ENCODE measurements at regions not wholly inside any gene's neighbourhood (a gene's known extent, or its start where the extent isn't known, plus 50 kb on each side); places are given as distances from the start of the nearest gene placed in this dataset.

GRCh38 chr2:175834477-175834876 lies 167.6 kb downstream of the LNPK start:
- Histone ChIP-seq H3K4me1 (no peaks in the 10 kb centered on the region), H3K4me3 (no peak overlapping the region), H3K27ac (no peak overlapping the region), H3K27me3 (no peaks in the 10 kb centered on the region), H3K9me3 (no peaks in the 10 kb centered on the region), H3K36me3 (no peaks in the 10 kb centered on the region)
- DNase-seq: no peak
- intact Hi-C loops (cut with DNase I; ENCODE audit: low total_unique reads): no loop called here
- no peak for TF ChIP-seq CTCF (IDR thresholded peaks at IDR 0.05)
- no peak for TF ChIP-seq POLR2A (IDR thresholded peaks at IDR 0.05)

GRCh38 chr2:175832866-175833265 lies 169.2 kb downstream of the LNPK start:
- no peak for DNase-seq
- H3K4me3 ChIP-seq: no peak overlapping the region
- TF ChIP-seq CTCF (IDR thresholded peaks at IDR 0.05): no peak
- no peak for TF ChIP-seq POLR2A (IDR thresholded peaks at IDR 0.05)
- no peaks in the 10 kb centered on the region for H3K4me1 ChIP-seq
- intact Hi-C loops (cut with DNase I; ENCODE audit: low total_unique reads): no loop called here
- H3K36me3 ChIP-seq: no peaks in the 10 kb centered on the region
- H3K9me3 ChIP-seq: no peaks in the 10 kb centered on the region
- H3K27me3 ChIP-seq: no peaks in the 10 kb centered on the region
- no peak overlapping the region for H3K27ac ChIP-seq

- Histone ChIP-seq H3K4me1 (no peaks in the 10 kb centered on the region), H3K9me3 (no peaks in the 10 kb centered on the region), H3K4me3 (no peak overlapping the region), H3K27me3 (no peaks in the 10 kb centered on the region), H3K27ac (no peak overlapping the region), H3K36me3 (no peaks in the 10 kb centered on the region)
- TF ChIP-seq POLR2A (IDR thresholded peaks at IDR 0.05) (no peak), CTCF (IDR thresholded peaks at IDR 0.05) (no peak)
- intact Hi-C loops (cut with DNase I; ENCODE audit: low total_unique reads): no loop called here
- no peak for DNase-seq
Observed at GRCh38 chr2:175829741-175830140, 172.3 kb downstream of the LNPK start.

GRCh38 chr2:175827856-175828255 lies 174.2 kb downstream of the LNPK start:
- no peak for DNase-seq
- TF ChIP-seq POLR2A (IDR thresholded peaks at IDR 0.05) (no peak), CTCF (IDR thresholded peaks at IDR 0.05) (no peak)
- Histone ChIP-seq H3K36me3 (no peaks in the 10 kb centered on the region), H3K27me3 (no peaks in the 10 kb centered on the region), H3K4me1 (no peaks in the 10 kb centered on the region), H3K4me3 (no peak overlapping the region), H3K27ac (no peak overlapping the region), H3K9me3 (no peaks in the 10 kb centered on the region)
- intact Hi-C loops (cut with DNase I; ENCODE audit: low total_unique reads): no loop called here

GRCh38 chr2:175824243-175824642 lies 177.8 kb downstream of the LNPK start:
- DNase-seq: no peak
- TF ChIP-seq POLR2A (IDR thresholded peaks at IDR 0.05) (no peak), CTCF (IDR thresholded peaks at IDR 0.05) (no peak)
- no peaks in the 10 kb centered on the region for H3K9me3 ChIP-seq
- no peaks in the 10 kb centered on the region for H3K4me1 ChIP-seq
- H3K27me3 ChIP-seq: no peaks in the 10 kb centered on the region
- H3K27ac ChIP-seq: no peak overlapping the region
- no peak overlapping the region for H3K4me3 ChIP-seq
- intact Hi-C loops (cut with DNase I; ENCODE audit: low total_unique reads): no loop called here
- H3K36me3 ChIP-seq: no peaks in the 10 kb centered on the region

Data from uterus (tissue), 3 donors.